Fibroblast of lung (primary cell): ENCODE measurements at regions not wholly inside any gene's neighbourhood (a gene's known extent, or its start where the extent isn't known, plus 50 kb on each side); places are given as distances from the start of the nearest gene placed in this dataset.

Source experiments
- CTCF ChIP-seq, 2 donors: IDR thresholded peaks in 1 of 2; conservative IDR thresholded peaks in 1 of 2; 1 replicate in 1 of 2; 2 replicates in 1 of 2; pipeline ENCODE4 v1.5.1; 2011 to 2012; ENCODE audit warnings: low read length in 2 of 2, control low read depth in 1 of 2, inconsistent platforms in 1 of 2, low read depth in 1 of 2, mild to moderate bottlenecking in 1 of 2
- EZH2 ChIP-seq: IDR thresholded peaks from 2 replicates; pipeline ENCODE4 v1.5.1; 2012; ENCODE audit warnings: low read length, control low read depth, mild to moderate bottlenecking; ENCODE audit errors: missing control alignments

- TF ChIP-seq CTCF (conservative IDR thresholded peaks at IDR 0.05 in 1 of 2, IDR thresholded peaks at IDR 0.05 in 1 of 2; ENCODE audit: low read depth in 1 of 2, low read length in 2 of 2) (no peak), EZH2 (no peak)
Measured at GRCh38 chr9:107899961-107900330, 410.4 kb upstream of the KLF4 start.
